ENCODE measurements at regions not wholly inside any gene's neighbourhood (a gene's known extent, or its start where the extent isn't known, plus 50 kb on each side); places are given as distances from the start of the nearest gene placed in this dataset.

GRCh38 chr17:63032142-63032541 lies 66.1 kb downstream of the TANC2 start:
- no peak overlapping the region for H3K4me3 ChIP-seq (ENCODE audit: low read depth, low read length)
- no peak for TF ChIP-seq CTCF (IDR thresholded peaks at IDR 0.05; ENCODE audit: control insufficient read depth, extremely low read depth, insufficient read depth)
- no peak for DNase-seq (ENCODE audit: low read depth)

- no peak overlapping the region for H3K4me3 ChIP-seq (ENCODE audit: low read depth, low read length)
- no peak for DNase-seq (ENCODE audit: low read depth)
- no peak for TF ChIP-seq CTCF (IDR thresholded peaks at IDR 0.05; ENCODE audit: control insufficient read depth, extremely low read depth, insufficient read depth)
Measured at GRCh38 chr17:63033142-63033541, 67.1 kb downstream of the TANC2 start.

GRCh38 chr17:63035271-63035670 lies 69.2 kb downstream of the TANC2 start:
- H3K4me3 ChIP-seq (ENCODE audit: low read depth, low read length) = no peak overlapping the region
- peak; percentile 35 for DNase-seq (ENCODE audit: low read depth)
- TF ChIP-seq CTCF (IDR thresholded peaks at IDR 0.05; ENCODE audit: control insufficient read depth, extremely low read depth, insufficient read depth) = no peak

DNA sequence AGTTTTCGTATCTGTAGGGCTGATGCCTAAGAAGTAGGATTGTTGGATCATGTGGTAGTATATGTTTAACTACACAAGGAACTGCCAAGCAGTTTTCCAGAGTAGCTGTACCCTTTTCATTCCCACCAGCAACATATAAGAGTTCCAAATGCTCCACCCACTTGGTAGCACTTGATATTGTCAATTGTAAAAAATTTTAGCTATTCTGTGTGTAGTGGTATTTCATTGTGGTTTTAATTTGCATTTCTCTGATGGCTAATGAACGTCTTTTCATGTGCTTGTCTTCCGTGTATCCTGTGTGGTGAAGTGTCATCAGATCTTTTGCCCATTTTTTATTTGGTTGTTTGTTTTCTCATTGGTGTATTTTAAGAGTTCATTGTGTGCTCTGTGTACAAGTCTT lies 69.7 kb downstream of the TANC2 start:
- peak; percentile 63 for DNase-seq (ENCODE audit: low read depth)
- no peak for TF ChIP-seq CTCF (IDR thresholded peaks at IDR 0.05; ENCODE audit: control insufficient read depth, extremely low read depth, insufficient read depth)
- 0 out of 2 replicates have a peak overlapping the region, but pooled peaks have one; percentile 8 for H3K4me3 ChIP-seq (ENCODE audit: low read depth, low read length)

- peak; percentile 84 for DNase-seq (ENCODE audit: low read depth)
- TF ChIP-seq CTCF (IDR thresholded peaks at IDR 0.05; ENCODE audit: control insufficient read depth, extremely low read depth, insufficient read depth) = no peak
- H3K4me3 ChIP-seq (ENCODE audit: low read depth, low read length) = peak overlapping the region; percentile 31
Measured at GRCh38 chr17:63039342-63039741, 73.3 kb downstream of the TANC2 start.

- peak overlapping the region; percentile 31 for H3K4me3 ChIP-seq (ENCODE audit: low read depth, low read length)
- TF ChIP-seq CTCF (IDR thresholded peaks at IDR 0.05; ENCODE audit: control insufficient read depth, extremely low read depth, insufficient read depth) = no peak
- DNase-seq (ENCODE audit: low read depth) = no peak
Measured at GRCh38 chr17:63039899-63040602, 74.0 kb downstream of the TANC2 start.

GRCh38 chr17:63040816-63041215 lies 74.8 kb downstream of the TANC2 start:
- no peak for TF ChIP-seq CTCF (IDR thresholded peaks at IDR 0.05; ENCODE audit: control insufficient read depth, extremely low read depth, insufficient read depth)
- no peak overlapping the region for H3K4me3 ChIP-seq (ENCODE audit: low read depth, low read length)
- no peak for DNase-seq (ENCODE audit: low read depth)
